Endodermal cell (in vitro differentiated cells): ENCODE measurements at regions not wholly inside any gene's neighbourhood (a gene's known extent, or its start where the extent isn't known, plus 50 kb on each side); places are given as distances from the start of the nearest gene placed in this dataset.

Source experiments
- DNase-seq: peaks from one replicate; pipeline ENCODE4 v3.0.0-alpha.2; 2017
- H3K27ac ChIP-seq: 2 replicates; pipeline ENCODE4 v1.5.1; 2013; ENCODE audit warnings: mild to moderate bottlenecking, low read depth, low read length, moderate library complexity
- H3K27me3 ChIP-seq: 2 replicates; pipeline ENCODE4 v1.6.1; 2013; ENCODE audit warnings: mild to moderate bottlenecking, low read length, moderate library complexity; ENCODE audit not compliant: insufficient read depth, control insufficient read depth, poor library complexity, severe bottlenecking
- H3K36me3 ChIP-seq: 2 replicates; pipeline ENCODE4 v1.7.0; 2013; ENCODE audit warnings: mild to moderate bottlenecking, low read length, moderate library complexity; ENCODE audit not compliant: control insufficient read depth, insufficient read depth
- H3K4me1 ChIP-seq: one replicate; pipeline ENCODE4 v1.7.0; 2013; ENCODE audit warnings: low read length; ENCODE audit not compliant: control insufficient read depth, insufficient read depth
- H3K4me3 ChIP-seq: 2 replicates; pipeline ENCODE4 v1.5.1; 2013; ENCODE audit warnings: mild to moderate bottlenecking, low read length, moderate library complexity
- H3K9ac ChIP-seq: 2 replicates; pipeline ENCODE4 v1.6.1; 2013; ENCODE audit warnings: mild to moderate bottlenecking, low read length, moderate library complexity; ENCODE audit not compliant: poor library complexity, severe bottlenecking; ENCODE audit errors: extremely low read depth
- H3K9me3 ChIP-seq: 2 replicates; pipeline ENCODE4 v1.6.1; 2013; ENCODE audit warnings: mild to moderate bottlenecking, low read length, moderate library complexity; ENCODE audit not compliant: control insufficient read depth
- H3K27ac Mint-ChIP-seq: 2 replicates; pipeline ENCODE4 v1.8.0; 2020; ENCODE audit warnings: mixed read lengths
- H3K27me3 Mint-ChIP-seq: 2 replicates; pipeline ENCODE4 v1.8.0; 2021; ENCODE audit warnings: mild to moderate bottlenecking, mixed read lengths; ENCODE audit not compliant: insufficient read depth
- H3K36me3 Mint-ChIP-seq: 2 replicates; pipeline ENCODE4 v1.8.0; 2020; ENCODE audit warnings: low read depth, mixed read lengths
- H3K4me1 Mint-ChIP-seq: 2 replicates; pipeline ENCODE4 v1.8.0; 2020; ENCODE audit warnings: mixed read lengths
- H3K4me3 Mint-ChIP-seq: 2 replicates; pipeline ENCODE4 v1.8.0; 2020; ENCODE audit warnings: mild to moderate bottlenecking, moderate library complexity, mixed read lengths
- H3K9me3 Mint-ChIP-seq: 2 replicates; pipeline ENCODE4 v1.8.0; 2020; ENCODE audit warnings: mild to moderate bottlenecking, mixed read lengths
- CTCF ChIP-seq: fragments of 200-600 bp; sonication (generic); conservative IDR thresholded peaks from 2 replicates; pipeline ENCODE4 v1.5.0; 2021; ENCODE audit warnings: antibody characterized with exemption, mild to moderate bottlenecking
- WGBS, 2 experiments: methylation state at CpG; one replicate each; pipeline versions ENCODE4 v1.1.5 to v1.1.7; 2013; ENCODE audit warnings: missing lambda C conversion rate in 2 of 2, mixed read lengths in 1 of 2; ENCODE audit not compliant: insufficient coverage in 1 of 2, insufficient read length in 1 of 2; 5-methylcytosine and 5-hydroxymethylcytosine counted together

DNA sequence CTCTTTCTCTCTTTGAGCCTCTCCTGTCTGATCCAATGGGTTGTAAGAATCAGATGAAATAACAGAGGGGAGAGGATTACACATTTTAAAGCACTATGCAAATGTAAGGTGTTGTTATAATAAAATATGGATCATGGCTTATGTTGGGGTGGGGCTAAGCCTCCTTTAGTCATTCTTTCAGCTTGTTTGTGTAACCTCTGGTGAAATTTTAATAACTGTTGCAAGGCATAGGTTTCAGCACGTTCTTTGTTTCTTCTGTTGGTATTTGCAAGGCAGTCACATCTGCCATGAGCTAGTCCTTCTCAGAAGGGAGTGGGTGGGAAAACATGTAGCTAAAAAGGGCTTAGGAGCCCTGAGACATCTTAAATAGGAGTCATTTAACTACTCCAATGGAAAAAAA lies 74.8 kb upstream of the FRMD6 start:
- Mint-ChIP-seq H3K4me1 (peaks cover 22% of the 10 kb centered on the region), H3K9me3 (no peaks in the 10 kb centered on the region), H3K27ac (no peak overlapping the region), H3K36me3 (no peaks in the 10 kb centered on the region), H3K4me3 (no peak overlapping the region), H3K27me3 (peaks cover 13% of the 10 kb centered on the region)
- no peak overlapping the region for H3K9ac ChIP-seq
- no peaks in the 10 kb centered on the region for H3K4me1 ChIP-seq
- H3K27ac ChIP-seq, result no peak overlapping the region
- H3K27me3 ChIP-seq, result no peaks in the 10 kb centered on the region
- H3K36me3 ChIP-seq, result no peaks in the 10 kb centered on the region
- H3K9me3 ChIP-seq, result no peaks in the 10 kb centered on the region
- no peak for TF ChIP-seq CTCF
- 95 to 100% methylated on average over 1 of the region's 1 CpG for WGBS, 2 experiments
- DNase-seq, result no peak
- H3K4me3 ChIP-seq, result no peak overlapping the region

GRCh38 chr14:51578853-51579252 lies 72.9 kb upstream of the FRMD6 start:
- H3K27ac ChIP-seq, result no peak overlapping the region
- Mint-ChIP-seq H3K27ac (no peak overlapping the region), H3K4me1 (peaks cover 22% of the 10 kb centered on the region), H3K36me3 (no peaks in the 10 kb centered on the region), H3K9me3 (no peaks in the 10 kb centered on the region), H3K27me3 (peaks cover 11% of the 10 kb centered on the region), H3K4me3 (no peak overlapping the region)
- H3K9me3 ChIP-seq, result no peaks in the 10 kb centered on the region
- H3K4me1 ChIP-seq, result no peaks in the 10 kb centered on the region
- no peak for DNase-seq
- H3K27me3 ChIP-seq, result no peaks in the 10 kb centered on the region
- WGBS, 2 experiments, result 60 to 94% methylated on average over 1 of the region's 2 CpGs
- no peak overlapping the region for H3K4me3 ChIP-seq
- H3K36me3 ChIP-seq, result no peaks in the 10 kb centered on the region
- H3K9ac ChIP-seq, result no peak overlapping the region
- no peak for TF ChIP-seq CTCF

DNA sequence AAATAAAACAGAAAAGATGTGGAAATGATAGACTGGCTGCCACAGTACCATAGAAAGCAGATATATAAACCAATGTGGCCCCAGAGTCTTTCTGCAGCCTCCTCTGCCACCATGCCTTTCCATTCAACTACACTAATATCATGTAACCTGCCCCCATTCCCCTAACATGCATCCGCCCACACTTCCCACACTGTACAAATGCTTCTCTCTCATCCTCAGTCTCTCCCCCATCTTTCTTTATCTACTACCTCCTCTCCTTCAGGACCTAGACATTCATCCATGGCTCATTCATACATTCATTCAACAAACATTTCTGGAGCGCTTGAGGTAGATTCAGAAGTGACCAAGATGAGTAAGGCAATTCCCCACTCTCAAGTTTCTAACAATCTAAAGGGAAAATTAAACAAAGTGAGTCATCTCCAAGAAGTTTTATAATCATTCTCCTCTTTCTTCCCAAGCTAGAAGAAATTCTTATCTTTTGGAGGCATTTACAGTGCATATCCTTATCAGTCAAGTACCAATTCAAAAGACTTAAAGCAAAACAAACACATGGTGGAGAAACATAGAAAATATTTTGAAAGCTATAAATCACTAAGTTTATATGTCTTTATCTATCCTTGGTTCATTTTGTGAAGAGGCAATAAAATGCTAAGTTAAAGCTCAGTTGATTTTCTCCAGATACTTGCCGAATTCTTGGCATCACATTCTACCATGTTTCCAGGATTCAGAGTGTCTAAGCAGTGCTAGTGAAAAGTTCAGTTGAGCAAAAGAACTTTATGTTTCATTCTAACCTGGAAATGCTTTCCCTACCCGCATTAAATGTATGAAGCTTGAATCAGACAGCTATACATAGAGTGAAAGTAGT lies 70.5 kb upstream of the FRMD6 start:
- Mint-ChIP-seq H3K27me3 (peaks cover 11% of the 10 kb centered on the region), H3K9me3 (no peaks in the 10 kb centered on the region), H3K27ac (no peak overlapping the region), H3K4me3 (no peak overlapping the region), H3K4me1 (peaks cover 12% of the 10 kb centered on the region), H3K36me3 (no peaks in the 10 kb centered on the region)
- Histone ChIP-seq H3K4me1 (no peaks in the 10 kb centered on the region), H3K9me3 (no peaks in the 10 kb centered on the region), H3K27me3 (no peaks in the 10 kb centered on the region), H3K4me3 (no peak overlapping the region), H3K9ac (no peak overlapping the region), H3K36me3 (no peaks in the 10 kb centered on the region), H3K27ac (no peak overlapping the region)
- TF ChIP-seq CTCF, result no peak
- 94 to 100% methylated on average over 4 of the region's 4 CpGs for WGBS, 2 experiments
- DNase-seq, result no peak
